Heart left ventricle (tissue), 16 donors: ENCODE measurements at regions not wholly inside any gene's neighbourhood (a gene's known extent, or its start where the extent isn't known, plus 50 kb on each side); places are given as distances from the start of the nearest gene placed in this dataset.

Source experiments
- ATAC-seq, 4 donors: fragments of 200-7000 bp; cut with Tn5 transposase; one replicate each; pipeline ENCODE4 v1.9.1; 2020 to 2022; ENCODE audit warnings: moderate library complexity in 4 of 4, mild to moderate bottlenecking in 3 of 4, moderate number of reproducible peaks in 1 of 4
- DNase-seq, 5 donors: peaks; one replicate each; pipeline ENCODE4 v3.0.0-alpha.2; 2020
- H3K27ac ChIP-seq, 12 donors: fragments of 200-600 bp; sonication (generic) in 4 of 12; one replicate each; pipeline versions ENCODE4 v1.5.0 to v1.8.0; 2016 to 2022; ENCODE audit warnings: mild to moderate bottlenecking in 2 of 12
- H3K27me3 ChIP-seq, 9 donors: fragments of 200-600 bp; sonication (generic) in 2 of 9; one replicate each; pipeline versions ENCODE4 v1.5.1 to v1.8.0; 2016 to 2022; ENCODE audit warnings: mild to moderate bottlenecking in 3 of 9
- H3K36me3 ChIP-seq, 9 donors: fragments of 200-600 bp; sonication (generic) in 2 of 9; one replicate each; pipeline versions ENCODE4 v1.5.0 to v1.8.0; 2018 to 2022; ENCODE audit warnings: mild to moderate bottlenecking in 2 of 9
- H3K4me1 ChIP-seq, 12 donors: fragments of 200-600 bp; sonication (generic) in 4 of 12; one replicate each; pipeline versions ENCODE4 v1.5.0 to v1.8.0; 2016 to 2022; ENCODE audit warnings: mild to moderate bottlenecking in 3 of 12
- H3K4me3 ChIP-seq, 12 donors: fragments of 200-600 bp; sonication (generic) in 4 of 12; one replicate each; pipeline versions ENCODE4 v1.5.0 to v1.8.0; 2017 to 2022; ENCODE audit warnings: mild to moderate bottlenecking in 9 of 12, moderate library complexity in 4 of 12
- H3K9me3 ChIP-seq, 12 donors: fragments of 200-600 bp; sonication (generic) in 4 of 12; one replicate each; pipeline versions ENCODE4 v1.5.0 to v1.8.0; 2016 to 2022; ENCODE audit warnings: mild to moderate bottlenecking in 1 of 12
- CTCF ChIP-seq, 12 donors: fragments of 200-600 bp; sonication (generic) in 4 of 12; IDR thresholded peaks; one replicate each; pipeline versions ENCODE4 v1.5.0 to v1.8.0; 2018 to 2022; ENCODE audit warnings: antibody characterized with exemption in 12 of 12, mild to moderate bottlenecking in 5 of 12
- POLR2A ChIP-seq, 2 donors: fragments of 450-650 bp; IDR thresholded peaks; one replicate each; pipeline ENCODE4 v1.6.1; 2017; ENCODE audit warnings: antibody characterized with exemption in 2 of 2, mild to moderate bottlenecking in 2 of 2, moderate library complexity in 2 of 2
- WGBS, 4 donors: extraction: QIAGEN DNeasy Blood & Tissue Kit in 2 of 4; methylation state at CpG; one replicate each; pipeline versions ENCODE4 v1.1.5 to v1.1.7; 2013 to 2018; 5-methylcytosine and 5-hydroxymethylcytosine counted together
- intact Hi-C, 10 donors: fragments of 100-400 bp; cut with DNase I; formaldehyde crosslinking; loops; one replicate each; pipeline versions ENCODE4 v1.11.1 to v1.14.2; 2022
- donor health status: ischemic (EF 13 %, LVEDD 7.1; RV severe dilation, severe dysfunction).
- donor health status: healthy with polysubstance abuse.
- donor health status: DM: no; HTN: yes; CAD: no.
- donor health status: DM: no; HTN: no; CAD: no.
- donor health status: ischemic (EF 25% LVEDD 6.9; RV normal size, moderate dysfunction).
- donor health status: ischemic (EF 25% LVEDD 5.7; RV mildly dilated, moderate dysfunction).
- donor health status: healthy.
- donor health status: DM: yes; HTN: yes; CAD: no.
- donor health status: ischemic (EF 35%, LVEDD 5.7; RV mildly dilated, moderate dysfunction).
- donor health status: nonischemic (EF 11% LVEDD 7.7; RV severe dilation, severe dysfunction).
- donor health status: DM: yes; HTN: yes; CAD: no.
- donor health status: PGD.
- donor health status: ischemic (EF 29% LVEDD 5.4; RV normal size, mild dysfunction).
- donor health status: nonischemic (EF 23%, LVEDD 6.1; RV moderate dilation, normal function).

GRCh38 chr4:171265190-171265818 is 547.9 kb upstream of the GALNTL6 start:
- no peaks in the 10 kb centered on the region for H3K27me3 ChIP-seq
- 54 to 71% (median 62%) methylated on average over 1 of the region's 1 CpG for WGBS, 4 donors
- H3K9me3 ChIP-seq, result peaks cover 0 to 4% (median 0%) of the 10 kb centered on the region in 12 donors
- H3K36me3 ChIP-seq, result no peaks in the 10 kb centered on the region
- intact Hi-C loops, result no loop called here
- no peak overlapping the region for H3K27ac ChIP-seq
- DNase-seq (no peak), ATAC-seq (no peak)
- no peaks in the 10 kb centered on the region for H3K4me1 ChIP-seq
- TF ChIP-seq POLR2A (IDR thresholded peaks at IDR 0.05), result no peak
- no peak for TF ChIP-seq CTCF (IDR thresholded peaks at IDR 0.05)
- no peak overlapping the region for H3K4me3 ChIP-seq

DNA sequence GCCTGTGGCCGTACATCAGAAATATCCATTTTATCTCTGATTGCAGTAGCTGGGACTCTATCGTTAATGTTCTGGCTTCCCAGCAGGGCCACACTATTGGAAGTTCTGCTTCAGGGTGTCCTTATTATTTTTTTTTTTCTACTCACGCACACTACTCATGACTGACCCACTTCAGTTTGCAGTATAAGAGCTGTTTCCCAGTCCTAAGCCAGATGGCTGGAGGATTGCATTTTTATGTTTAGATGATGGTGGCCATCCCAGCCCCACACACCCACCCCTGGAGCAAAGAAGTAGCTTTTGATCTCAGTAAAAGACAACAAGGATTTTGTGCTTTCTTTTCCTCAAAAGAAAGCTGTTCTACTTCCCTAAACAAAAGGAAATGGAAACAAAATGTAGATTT is 557.0 kb upstream of the GALNTL6 start:
- Histone ChIP-seq H3K4me3 (no peak overlapping the region), H3K27ac (no peak overlapping the region), H3K4me1 (no peaks in the 10 kb centered on the region), H3K27me3 (no peaks in the 10 kb centered on the region), H3K9me3 (peaks cover 0 to 13% (median 0%) of the 10 kb centered on the region in 12 donors), H3K36me3 (no peaks in the 10 kb centered on the region)
- WGBS, 4 donors, result 79 to 85% (median 81%) methylated on average over 3 of the region's 3 CpGs
- TF ChIP-seq POLR2A (IDR thresholded peaks at IDR 0.05) (no peak), CTCF (IDR thresholded peaks at IDR 0.05) (no peak)
- ATAC-seq, result no peak
- no peak for DNase-seq
- intact Hi-C loops, result no loop called here

- ATAC-seq (no peak), DNase-seq (no peak)
- H3K9me3 ChIP-seq, result no peaks in the 10 kb centered on the region
- H3K4me1 ChIP-seq, result no peaks in the 10 kb centered on the region
- no peak overlapping the region for H3K4me3 ChIP-seq
- intact Hi-C loops, result no loop called here
- H3K27me3 ChIP-seq, result no peaks in the 10 kb centered on the region
- TF ChIP-seq CTCF (IDR thresholded peaks at IDR 0.05), result no peak
- no peak for TF ChIP-seq POLR2A (IDR thresholded peaks at IDR 0.05)
- H3K27ac ChIP-seq, result no peak overlapping the region
- H3K36me3 ChIP-seq, result no peaks in the 10 kb centered on the region
These were observed 566.3 kb upstream of the GALNTL6 start for GRCh38 chr4:171246948-171247347.

DNA sequence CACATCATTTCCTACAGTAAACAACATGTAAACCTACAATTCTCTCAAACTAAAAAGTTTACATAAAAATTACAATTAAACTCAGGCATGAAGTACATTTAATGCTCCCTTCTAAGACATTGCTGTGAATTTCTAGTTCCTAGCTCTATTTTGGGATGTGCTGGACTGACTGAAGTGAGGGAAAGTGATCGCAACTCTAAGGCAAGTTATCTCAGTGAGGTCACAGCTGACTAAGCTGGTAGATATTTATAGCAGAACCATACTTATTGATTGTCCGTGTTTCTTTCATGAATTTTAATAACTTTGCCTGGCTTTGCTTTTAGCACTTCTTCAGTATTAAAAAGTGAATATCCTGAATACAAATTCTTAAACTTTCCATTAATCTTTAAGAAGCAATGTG is 570.4 kb upstream of the GALNTL6 start:
- H3K27me3 ChIP-seq, result no peaks in the 10 kb centered on the region
- 30 to 46% (median 34%) methylated on average over 2 of the region's 2 CpGs for WGBS, 4 donors
- no peaks in the 10 kb centered on the region for H3K36me3 ChIP-seq
- no peaks in the 10 kb centered on the region for H3K9me3 ChIP-seq
- intact Hi-C loops, result no loop called here
- no peak for TF ChIP-seq CTCF (IDR thresholded peaks at IDR 0.05)
- no peak for TF ChIP-seq POLR2A (IDR thresholded peaks at IDR 0.05)
- ATAC-seq, result no peak
- H3K4me3 ChIP-seq, result no peak overlapping the region
- no peak for DNase-seq
- no peaks in the 10 kb centered on the region for H3K4me1 ChIP-seq
- no peak overlapping the region for H3K27ac ChIP-seq
